ENCODE measurements at regions not wholly inside any gene's neighbourhood (a gene's known extent, or its start where the extent isn't known, plus 50 kb on each side); places are given as distances from the start of the nearest gene placed in this dataset.

- Mint-ChIP-seq H3K27ac (ENCODE audit: unreplicated experiment) (no peak overlapping the region), H3K4me3 (ENCODE audit: unreplicated experiment) (no peak overlapping the region), H3K27me3 (ENCODE audit: unreplicated experiment) (peaks cover 5% of the 10 kb centered on the region), H3K9me3 (ENCODE audit: unreplicated experiment) (peaks cover 10% of the 10 kb centered on the region), H3K36me3 (ENCODE audit: unreplicated experiment) (no peaks in the 10 kb centered on the region), H3K4me1 (ENCODE audit: low read depth, unreplicated experiment) (peaks cover 15% of the 10 kb centered on the region)
- TF ChIP-seq CTCF (IDR thresholded peaks at IDR 0.05; ENCODE audit: partially characterized antibody, unreplicated experiment), result no peak
- no peak for DNase-seq
Measured at GRCh38 chr10:78738861-78739260, 329.9 kb upstream of the ZMIZ1 start.

- no peak for DNase-seq
- Mint-ChIP-seq H3K9me3 (ENCODE audit: unreplicated experiment) (peaks cover 10% of the 10 kb centered on the region), H3K27ac (ENCODE audit: unreplicated experiment) (no peak overlapping the region), H3K4me3 (ENCODE audit: unreplicated experiment) (no peak overlapping the region), H3K36me3 (ENCODE audit: unreplicated experiment) (no peaks in the 10 kb centered on the region), H3K4me1 (ENCODE audit: low read depth, unreplicated experiment) (peaks cover 22% of the 10 kb centered on the region), H3K27me3 (ENCODE audit: unreplicated experiment) (peaks cover 5% of the 10 kb centered on the region)
- TF ChIP-seq CTCF (IDR thresholded peaks at IDR 0.05; ENCODE audit: partially characterized antibody, unreplicated experiment), result no peak
Measured at GRCh38 chr10:78739444-78740053, 329.2 kb upstream of the ZMIZ1 start.

- H3K27ac Mint-ChIP-seq (ENCODE audit: unreplicated experiment), result no peak overlapping the region
Measured at GRCh38 chr10:78740976-78741915, 327.5 kb upstream of the ZMIZ1 start.

GRCh38 chr10:78742406-78742729, 326.4 kb upstream of the ZMIZ1 start:
- Mint-ChIP-seq H3K9me3 (ENCODE audit: unreplicated experiment) (peaks cover 10% of the 10 kb centered on the region), H3K4me1 (ENCODE audit: low read depth, unreplicated experiment) (peaks cover 31% of the 10 kb centered on the region), H3K4me3 (ENCODE audit: unreplicated experiment) (no peak overlapping the region), H3K27ac (ENCODE audit: unreplicated experiment) (no peak overlapping the region), H3K27me3 (ENCODE audit: unreplicated experiment) (peaks cover 5% of the 10 kb centered on the region), H3K36me3 (ENCODE audit: unreplicated experiment) (no peaks in the 10 kb centered on the region)
- TF ChIP-seq CTCF (IDR thresholded peaks at IDR 0.05; ENCODE audit: partially characterized antibody, unreplicated experiment), result no peak
- DNase-seq, result no peak

More at GRCh38 chr10:78740976-78741915, 327.5 kb upstream of the ZMIZ1 start:
- no peak for TF ChIP-seq CTCF (IDR thresholded peaks at IDR 0.05; ENCODE audit: partially characterized antibody, unreplicated experiment)
- H3K27me3 Mint-ChIP-seq (ENCODE audit: unreplicated experiment), result peaks cover 7% of the 10 kb centered on the region
- DNase-seq, result no peak
- H3K9me3 Mint-ChIP-seq (ENCODE audit: unreplicated experiment), result peaks cover 11% of the 10 kb centered on the region
- H3K4me1 Mint-ChIP-seq (ENCODE audit: low read depth, unreplicated experiment), result peaks cover 30% of the 10 kb centered on the region
- H3K4me3 Mint-ChIP-seq (ENCODE audit: unreplicated experiment), result no peak overlapping the region
- H3K36me3 Mint-ChIP-seq (ENCODE audit: unreplicated experiment), result no peaks in the 10 kb centered on the region
